ENCODE measurements at regions not wholly inside any gene's neighbourhood (a gene's known extent, or its start where the extent isn't known, plus 50 kb on each side); places are given as distances from the start of the nearest gene placed in this dataset.
"Not testable (repeated sequence)": the region's sequence is repeated elsewhere in the genome, so short reads cannot be mapped to it uniquely, and the experiment has no call there.

DNA sequence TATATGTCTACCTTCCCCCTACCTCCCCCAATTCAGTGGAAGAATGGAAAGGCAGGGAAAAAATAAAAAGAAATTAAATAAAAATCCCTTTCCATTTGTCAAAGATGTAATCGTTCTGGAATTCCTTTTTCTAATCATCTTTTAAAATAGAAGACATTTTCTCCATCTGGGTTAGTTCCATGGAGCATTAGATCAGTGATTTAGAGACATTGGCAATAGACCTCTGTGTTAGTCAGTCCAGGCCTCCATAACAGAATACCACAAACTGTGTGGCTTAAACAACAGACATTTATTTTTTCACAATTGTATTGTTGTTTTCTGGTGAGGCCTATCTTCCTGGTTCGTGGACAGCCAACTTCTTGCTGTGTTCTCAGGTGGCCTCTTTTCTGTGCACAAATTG lies 516.6 kb upstream of the DAB2 start:
- TF ChIP-seq SP1 (IDR thresholded peaks at IDR 0.05): no peak
- ChIA-PET POLR2A (no interaction called here), CTCF (no interaction called here)
- no peak for DNase-seq (ENCODE audit: extremely low spot score)

DNA sequence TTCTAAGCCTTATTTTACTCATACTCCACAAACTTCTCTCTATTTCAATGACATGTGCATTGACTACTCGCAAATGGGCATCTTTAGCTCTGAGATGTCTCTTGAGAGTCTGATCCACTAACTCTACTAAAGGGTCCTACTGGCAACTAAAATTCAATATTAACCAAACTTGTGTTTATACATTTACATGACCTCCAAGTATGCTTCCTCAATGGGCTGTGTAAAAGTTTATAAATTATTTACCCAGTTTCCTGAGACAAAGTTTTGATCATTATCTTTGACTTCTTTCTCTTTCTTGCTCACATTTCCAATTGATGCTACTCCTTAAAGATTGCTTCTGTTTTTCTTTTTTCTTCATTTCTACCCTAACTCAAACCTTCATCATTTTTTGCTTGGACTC lies 510.1 kb upstream of the DAB2 start:
- TF ChIP-seq FOXM1 (IDR thresholded peaks at IDR 0.05; ENCODE audit: borderline replicate concordance) (no peak), ZNF384 (IDR thresholded peaks at IDR 0.05) (no peak), BHLHE40 (IDR thresholded peaks at IDR 0.05; ENCODE audit: borderline replicate concordance) (no peak)
- CTCF ChIA-PET: no interaction called here
- POLR2A ChIA-PET: no interaction called here
- DNase-seq (ENCODE audit: extremely low spot score): no peak

DNA sequence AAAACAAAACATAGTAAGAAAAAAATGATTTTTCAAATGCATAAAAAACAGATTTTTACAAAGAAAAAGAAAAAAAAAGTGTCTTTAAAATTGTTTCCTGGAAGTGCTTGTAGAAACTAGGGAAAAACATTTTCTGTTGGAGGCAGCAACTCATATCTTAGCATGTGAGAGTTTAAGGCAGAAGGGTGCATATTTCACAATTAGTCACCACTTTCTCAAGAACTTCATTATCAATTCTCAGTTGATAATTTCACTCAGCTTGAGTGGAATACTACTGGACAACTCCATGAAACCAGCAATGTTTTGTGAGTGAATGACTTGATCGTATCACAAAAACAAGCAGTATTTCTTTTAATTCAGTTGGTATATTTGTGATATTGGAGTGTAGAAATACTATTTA lies 508.3 kb upstream of the DAB2 start:
- no peak for TF ChIP-seq TARDBP (IDR thresholded peaks at IDR 0.05)
- TF ChIP-seq FOXA1 (IDR thresholded peaks at IDR 0.05): no peak
- TF ChIP-seq, protein P1, sequence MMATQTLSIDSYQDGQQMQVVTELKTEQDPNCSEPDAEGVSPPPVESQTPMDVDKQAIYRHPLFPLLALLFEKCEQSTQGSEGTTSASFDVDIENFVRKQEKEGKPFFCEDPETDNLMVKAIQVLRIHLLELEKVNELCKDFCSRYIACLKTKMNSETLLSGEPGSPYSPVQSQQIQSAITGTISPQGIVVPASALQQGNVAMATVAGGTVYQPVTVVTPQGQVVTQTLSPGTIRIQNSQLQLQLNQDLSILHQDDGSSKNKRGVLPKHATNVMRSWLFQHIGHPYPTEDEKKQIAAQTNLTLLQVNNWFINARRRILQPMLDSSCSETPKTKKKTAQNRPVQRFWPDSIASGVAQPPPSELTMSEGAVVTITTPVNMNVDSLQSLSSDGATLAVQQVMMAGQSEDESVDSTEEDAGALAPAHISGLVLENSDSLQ (IDR thresholded peaks at IDR 0.05): no peak
- no peak for TF ChIP-seq ARNT (IDR thresholded peaks at IDR 0.05)
- TF ChIP-seq ELF4 (IDR thresholded peaks at IDR 0.05): no peak
- no peak for TF ChIP-seq LEF1 (IDR thresholded peaks at IDR 0.05; ENCODE audit: borderline replicate concordance)
- no peak for TF ChIP-seq CTBP1 (IDR thresholded peaks at IDR 0.05; ENCODE audit: borderline replicate concordance)
- no peak for TF ChIP-seq FOXM1 (IDR thresholded peaks at IDR 0.05; ENCODE audit: borderline replicate concordance)
- TF ChIP-seq SP1 (IDR thresholded peaks at IDR 0.05): no peak
- TF ChIP-seq L3MBTL2 (conservative IDR thresholded peaks at IDR 0.05): no peak
- TF ChIP-seq ZNF384 (IDR thresholded peaks at IDR 0.05): no peak
- TF ChIP-seq FOXK2 (IDR thresholded peaks at IDR 0.05): no peak
- no peak for TF ChIP-seq HDGF (IDR thresholded peaks at IDR 0.05; ENCODE audit: borderline replicate concordance)
- no peak for TF ChIP-seq NFRKB (IDR thresholded peaks at IDR 0.05)
- ChIA-PET CTCF (no interaction called here), POLR2A (no interaction called here)
- no peak for DNase-seq (ENCODE audit: extremely low spot score)

DNA sequence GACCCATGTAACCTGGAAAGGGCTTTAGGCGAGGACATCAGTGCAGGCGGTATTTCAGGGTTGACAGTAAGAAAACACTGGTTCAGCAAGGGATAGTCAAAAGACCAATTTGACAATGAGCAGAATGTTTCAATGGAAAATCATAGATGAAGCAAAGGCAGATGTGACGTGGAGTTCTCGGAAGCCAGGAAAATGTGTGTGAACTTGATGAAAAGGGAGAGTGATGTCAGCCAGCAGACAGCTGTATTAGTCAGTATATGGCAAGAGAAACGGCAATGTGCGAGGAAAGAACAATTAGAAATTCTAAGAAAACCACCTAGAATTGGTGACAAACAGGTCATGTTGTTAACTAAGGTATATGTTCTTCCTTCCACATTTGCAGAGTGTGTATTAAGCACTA lies 503.9 kb upstream of the DAB2 start:
- DNase-seq (ENCODE audit: extremely low spot score): no peak
- ChIA-PET POLR2A (no interaction called here), CTCF (no interaction called here)
- TF ChIP-seq ZNF384 (IDR thresholded peaks at IDR 0.05) (no peak), SP1 (IDR thresholded peaks at IDR 0.05) (no peak), TARDBP (IDR thresholded peaks at IDR 0.05) (no peak), HDGF (IDR thresholded peaks at IDR 0.05; ENCODE audit: borderline replicate concordance) (no peak), FOXM1 (IDR thresholded peaks at IDR 0.05; ENCODE audit: borderline replicate concordance) (no peak)
- TF ChIP-seq, protein P1 (IDR thresholded peaks at IDR 0.05): no peak

DNA sequence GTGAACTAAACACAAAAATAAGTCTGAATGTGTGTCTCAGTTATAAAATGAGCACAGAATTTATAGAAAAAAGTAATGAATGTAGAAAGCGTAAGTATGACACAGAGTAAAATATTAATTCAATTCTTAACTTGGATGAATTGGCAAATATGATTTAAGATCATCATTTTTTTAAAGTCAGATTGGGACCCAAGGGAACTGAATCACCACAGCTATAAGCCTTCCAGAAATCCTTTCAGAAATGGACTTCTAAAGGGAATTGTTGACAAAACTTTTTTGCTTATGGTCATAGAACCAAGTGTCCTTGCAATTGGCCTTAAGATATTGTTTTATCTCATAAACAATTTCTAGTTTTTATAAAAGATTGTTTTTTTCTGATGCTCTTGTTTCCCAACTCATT lies 495.1 kb upstream of the DAB2 start:
- CTCF ChIA-PET: no interaction called here
- TF ChIP-seq NFRKB (IDR thresholded peaks at IDR 0.05): no peak
- no peak for TF ChIP-seq CTBP1 (IDR thresholded peaks at IDR 0.05; ENCODE audit: borderline replicate concordance)
- no peak for TF ChIP-seq FOXA1 (IDR thresholded peaks at IDR 0.05)
- TF ChIP-seq SUZ12 (IDR thresholded peaks at IDR 0.05): no peak
- no peak for TF ChIP-seq ARNT (IDR thresholded peaks at IDR 0.05)
- no peak for TF ChIP-seq L3MBTL2 (conservative IDR thresholded peaks at IDR 0.05)
- no peak for TF ChIP-seq ELF4 (IDR thresholded peaks at IDR 0.05)
- no peak for TF ChIP-seq ZNF384 (IDR thresholded peaks at IDR 0.05)
- TF ChIP-seq LEF1 (IDR thresholded peaks at IDR 0.05; ENCODE audit: borderline replicate concordance): no peak
- no peak for TF ChIP-seq FOXM1 (IDR thresholded peaks at IDR 0.05; ENCODE audit: borderline replicate concordance)
- no peak for TF ChIP-seq FOXK2 (IDR thresholded peaks at IDR 0.05)
- no peak for TF ChIP-seq HDGF (IDR thresholded peaks at IDR 0.05; ENCODE audit: borderline replicate concordance)
- no peak for TF ChIP-seq TARDBP (IDR thresholded peaks at IDR 0.05)
- TF ChIP-seq, protein P1 (IDR thresholded peaks at IDR 0.05): no peak
- TF ChIP-seq SP1 (IDR thresholded peaks at IDR 0.05): no peak
- no peak for TF ChIP-seq BHLHE40 (IDR thresholded peaks at IDR 0.05; ENCODE audit: borderline replicate concordance)
- DNase-seq (ENCODE audit: extremely low spot score): no peak
- POLR2A ChIA-PET: no interaction called here

DNA sequence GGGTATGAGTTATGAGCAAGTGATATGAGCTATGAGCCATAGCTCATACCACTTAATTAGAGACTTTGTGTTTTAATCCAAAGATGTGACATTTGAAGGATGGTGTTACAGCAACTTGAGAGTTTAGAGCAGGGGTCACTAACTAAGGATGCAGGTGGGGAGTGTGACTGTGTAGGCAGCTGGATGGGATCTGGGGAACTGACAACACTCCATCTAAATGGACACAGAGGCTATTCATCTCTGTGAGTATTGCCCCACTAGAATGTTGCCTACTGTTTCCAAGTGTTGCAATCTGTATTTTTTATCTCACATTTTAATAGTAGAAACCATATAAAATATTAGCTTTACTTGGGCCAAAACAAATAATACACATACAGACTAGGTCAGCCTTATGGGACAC lies 488.1 kb upstream of the DAB2 start:
- POLR2A ChIA-PET: no interaction called here
- TF ChIP-seq FOXM1 (IDR thresholded peaks at IDR 0.05; ENCODE audit: borderline replicate concordance): no peak
- TF ChIP-seq ZNF384 (IDR thresholded peaks at IDR 0.05): no peak
- TF ChIP-seq NFRKB (IDR thresholded peaks at IDR 0.05): no peak
- TF ChIP-seq SUZ12 (IDR thresholded peaks at IDR 0.05): no peak
- TF ChIP-seq, protein P1 (IDR thresholded peaks at IDR 0.05): no peak
- TF ChIP-seq FOXK2 (IDR thresholded peaks at IDR 0.05): no peak
- TF ChIP-seq SP1 (IDR thresholded peaks at IDR 0.05): no peak
- TF ChIP-seq ARNT (IDR thresholded peaks at IDR 0.05): no peak
- TF ChIP-seq FOXA1 (IDR thresholded peaks at IDR 0.05): no peak
- no peak for TF ChIP-seq ELF4 (IDR thresholded peaks at IDR 0.05)
- TF ChIP-seq LEF1 (IDR thresholded peaks at IDR 0.05; ENCODE audit: borderline replicate concordance): no peak
- TF ChIP-seq L3MBTL2 (conservative IDR thresholded peaks at IDR 0.05): no peak
- no peak for TF ChIP-seq HDGF (IDR thresholded peaks at IDR 0.05; ENCODE audit: borderline replicate concordance)
- DNase-seq (ENCODE audit: extremely low spot score): no peak
- CTCF ChIA-PET: no interaction called here

DNA sequence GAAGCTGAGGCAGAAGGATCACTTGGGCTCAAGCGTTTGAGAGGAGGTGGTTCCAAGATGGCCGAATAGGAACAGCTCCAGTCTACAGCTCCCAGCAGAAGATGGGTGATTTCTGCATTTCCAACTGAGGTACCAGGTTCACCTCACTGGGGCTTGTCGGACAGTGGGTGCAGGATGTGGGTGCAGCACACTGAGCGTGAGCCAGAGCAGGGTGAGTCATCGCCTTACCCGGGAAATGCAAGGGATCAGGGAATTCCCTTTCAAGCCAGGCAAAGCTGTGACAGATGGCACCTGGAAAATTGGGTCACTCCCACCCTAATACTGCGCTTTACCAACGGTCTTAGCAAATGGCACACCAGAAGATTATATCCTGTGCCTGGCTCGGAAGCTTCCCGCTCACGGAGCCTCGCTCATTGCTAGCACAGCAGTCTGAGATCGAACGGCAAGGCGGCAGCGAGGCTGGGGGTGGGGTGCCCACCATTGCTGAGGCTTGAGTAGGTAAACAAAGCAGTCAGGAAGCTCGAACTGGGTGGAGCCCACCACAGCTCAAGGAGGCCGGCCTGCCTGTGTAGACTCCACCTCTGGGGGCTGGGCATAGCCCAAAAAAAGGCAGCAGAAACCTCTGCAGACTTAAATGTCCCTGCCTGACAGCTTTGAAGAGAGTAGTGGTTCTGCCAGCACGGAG lies 482.6 kb upstream of the DAB2 start:
- POLR2A ChIA-PET; DNase-seq (ENCODE audit: extremely low spot score); CTCF ChIA-PET: not testable (repeated sequence)
